ENCODE measurements at regions not wholly inside any gene's neighbourhood (a gene's known extent, or its start where the extent isn't known, plus 50 kb on each side); places are given as distances from the start of the nearest gene placed in this dataset.

DNA sequence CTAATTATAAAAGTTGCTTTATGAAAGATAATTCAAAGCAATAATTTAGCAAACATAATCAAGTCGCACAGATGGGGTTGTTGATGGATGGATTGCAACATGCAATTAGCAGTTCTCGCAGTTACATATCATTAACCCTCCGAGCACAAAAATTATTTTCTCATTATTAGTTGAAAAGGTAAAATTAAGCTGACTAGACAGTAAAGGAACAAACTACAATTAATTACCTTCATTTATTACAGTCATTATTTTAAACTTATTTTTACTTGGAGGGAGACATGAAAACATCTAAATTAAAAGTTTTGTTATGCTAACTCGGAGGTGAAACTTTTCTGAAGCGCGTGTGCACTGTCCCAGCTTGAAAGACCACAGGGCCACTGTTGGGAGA is 146.9 kb downstream of the PHETA1 start:
- DNase-seq (ENCODE audit: low read depth), result no peak

GRCh38 chr12:111221062-111222026 is 147.6 kb downstream of the PHETA1 start:
- no peak for DNase-seq (ENCODE audit: low read depth)

DNA sequence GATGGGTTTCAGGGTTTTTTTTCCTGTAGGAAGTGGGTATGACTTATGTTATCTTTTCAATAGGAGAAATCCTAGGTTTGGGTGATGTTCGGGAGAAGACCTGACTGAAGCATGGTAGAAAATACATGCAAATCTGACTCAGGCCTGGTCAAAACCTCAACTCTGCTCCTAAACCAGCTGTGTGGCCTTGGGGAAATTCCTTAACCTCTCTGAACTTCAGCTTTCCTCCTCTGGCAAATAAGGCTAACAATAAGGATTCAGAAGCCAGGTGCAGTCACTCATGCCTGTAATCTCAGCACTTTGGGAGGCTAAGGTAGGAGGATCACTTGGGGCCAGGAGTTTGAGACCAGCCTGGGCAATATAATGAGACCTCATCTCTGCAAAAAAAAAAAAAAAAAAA is 148.5 kb downstream of the PHETA1 start:
- no peak for DNase-seq (ENCODE audit: low read depth)

- DNase-seq (ENCODE audit: low read depth), result no peak
Observed at GRCh38 chr12:111219440-111219839, 149.5 kb downstream of the PHETA1 start.

DNA sequence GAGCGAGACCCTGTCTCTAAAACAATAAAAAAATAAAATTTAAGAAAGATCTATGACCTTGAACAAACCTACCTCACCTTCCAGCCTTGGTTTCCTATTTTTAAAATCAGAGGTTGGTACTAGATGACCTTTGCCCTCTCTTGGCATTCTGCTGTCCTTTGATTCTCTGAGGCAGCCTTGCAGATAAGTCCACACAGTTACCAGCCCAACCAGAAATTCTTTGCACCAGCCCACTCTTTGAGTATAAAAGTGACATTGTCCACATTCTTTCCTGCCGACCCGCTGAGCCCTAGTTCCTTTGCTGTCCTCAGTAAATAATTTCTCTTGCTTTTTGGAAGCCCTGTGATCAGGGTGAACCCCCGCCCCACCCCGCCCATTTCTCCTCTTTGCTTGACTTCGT is 150.4 kb downstream of the PHETA1 start:
- DNase-seq (ENCODE audit: low read depth), result no peak

- no peak for DNase-seq (ENCODE audit: low read depth)
Observed at GRCh38 chr12:111216387-111217159, 152.3 kb downstream of the PHETA1 start.

DNA sequence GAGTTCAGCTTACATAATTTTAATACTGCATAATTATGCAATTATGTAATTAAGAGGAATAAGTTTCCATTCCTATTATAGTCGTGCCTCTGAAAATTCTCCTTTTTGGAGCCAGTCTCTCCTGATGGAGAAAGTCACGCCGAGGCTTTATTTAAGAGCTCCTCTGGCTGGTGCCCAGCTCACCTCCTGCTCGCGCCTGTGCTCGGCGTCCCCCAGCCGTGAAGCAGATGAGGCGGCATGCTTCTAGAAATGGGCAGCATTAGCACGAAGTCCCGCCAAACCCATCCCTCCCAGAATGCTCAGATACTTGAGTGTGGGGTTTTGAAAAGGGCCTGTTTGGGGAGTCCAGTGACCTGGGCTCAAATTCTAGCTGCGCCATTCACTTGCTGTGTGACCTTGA is 153.0 kb downstream of the PHETA1 start:
- no peak for DNase-seq (ENCODE audit: low read depth)

- DNase-seq (ENCODE audit: low read depth), result no peak
Observed at GRCh38 chr12:111214401-111214800, 154.5 kb downstream of the PHETA1 start.

- no peak for DNase-seq (ENCODE audit: low read depth)
Observed at GRCh38 chr12:111213561-111213960, 155.3 kb downstream of the PHETA1 start.

DNA sequence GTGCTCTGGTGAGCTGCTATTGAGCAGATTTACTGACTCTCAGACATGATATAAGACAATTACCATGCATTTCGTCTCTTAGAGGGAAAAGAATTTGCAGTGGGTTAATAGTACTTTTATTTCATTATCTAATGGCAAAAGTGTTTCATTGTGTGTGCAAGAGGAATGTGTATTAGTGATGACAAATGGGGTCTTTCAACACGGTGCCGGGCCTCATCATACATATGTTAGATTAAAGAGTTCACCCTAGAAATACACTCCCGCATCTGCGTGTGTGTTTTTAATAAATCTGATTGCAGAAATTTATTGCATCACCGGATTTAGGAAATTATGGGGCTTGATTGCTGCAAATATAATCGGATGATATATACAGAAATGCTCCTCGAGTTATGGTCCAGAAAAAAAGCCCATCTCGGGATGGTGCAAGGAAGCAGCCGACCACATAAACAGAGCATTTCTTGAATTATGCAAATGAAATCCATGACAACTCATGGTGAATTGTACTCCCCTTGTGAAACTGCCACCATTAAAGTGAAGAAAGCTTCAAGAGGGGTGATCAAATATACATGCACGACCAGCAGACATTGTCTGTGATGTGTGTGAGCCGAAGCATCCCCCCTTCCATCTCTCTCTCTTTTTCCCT is 156.0 kb downstream of the PHETA1 start:
- DNase-seq (ENCODE audit: low read depth), result no peak

- no peak for DNase-seq (ENCODE audit: low read depth)
Observed at GRCh38 chr12:111211910-111212757, 156.8 kb downstream of the PHETA1 start.

DNA sequence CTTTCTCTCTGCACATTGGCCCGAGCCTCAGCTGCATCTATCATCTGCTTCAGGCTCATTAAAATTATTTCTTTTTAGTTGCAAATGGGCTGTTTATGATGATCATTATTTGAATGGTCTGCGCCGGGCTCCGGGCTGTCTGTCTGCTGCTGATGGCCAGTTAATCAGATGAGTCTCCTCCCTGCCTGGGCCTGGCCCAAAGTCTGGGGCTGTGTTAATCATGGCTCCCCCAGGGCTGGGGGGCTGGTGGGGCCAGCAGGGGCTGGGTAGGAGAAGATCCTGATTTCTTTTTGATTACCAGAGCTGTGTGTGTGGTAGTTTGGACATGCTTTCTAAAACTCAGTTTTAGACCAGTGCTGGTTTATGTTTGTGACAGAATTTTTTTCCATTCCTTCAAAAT is 159.1 kb downstream of the PHETA1 start:
- no peak for DNase-seq (ENCODE audit: low read depth)

GRCh38 chr12:111207761-111208160 is 161.1 kb downstream of the PHETA1 start:
- no peak for DNase-seq (ENCODE audit: low read depth)

DNA sequence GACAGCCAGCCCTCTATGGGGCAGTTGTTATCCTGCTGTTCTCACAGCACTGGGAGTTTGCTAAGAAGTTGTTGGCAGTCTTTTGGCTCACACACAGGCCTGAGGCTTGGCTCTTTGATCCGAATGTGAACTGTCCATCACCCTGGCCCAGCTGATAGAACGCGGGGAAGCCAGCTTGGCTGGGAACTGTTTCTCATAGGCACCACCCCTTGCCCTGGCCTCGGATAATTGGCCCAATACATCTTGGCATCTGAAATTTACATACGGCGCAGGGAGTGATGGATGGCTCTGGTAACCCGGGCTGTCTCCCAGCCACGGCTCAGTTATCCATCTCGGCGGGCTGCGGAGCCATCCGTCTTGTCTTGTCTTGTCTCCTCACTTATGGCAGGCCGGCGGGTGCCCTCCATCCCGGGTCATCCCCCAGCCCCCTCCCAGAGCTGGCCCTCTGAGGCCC is 164.1 kb downstream of the PHETA1 start:
- no peak for DNase-seq (ENCODE audit: low read depth)

DNA sequence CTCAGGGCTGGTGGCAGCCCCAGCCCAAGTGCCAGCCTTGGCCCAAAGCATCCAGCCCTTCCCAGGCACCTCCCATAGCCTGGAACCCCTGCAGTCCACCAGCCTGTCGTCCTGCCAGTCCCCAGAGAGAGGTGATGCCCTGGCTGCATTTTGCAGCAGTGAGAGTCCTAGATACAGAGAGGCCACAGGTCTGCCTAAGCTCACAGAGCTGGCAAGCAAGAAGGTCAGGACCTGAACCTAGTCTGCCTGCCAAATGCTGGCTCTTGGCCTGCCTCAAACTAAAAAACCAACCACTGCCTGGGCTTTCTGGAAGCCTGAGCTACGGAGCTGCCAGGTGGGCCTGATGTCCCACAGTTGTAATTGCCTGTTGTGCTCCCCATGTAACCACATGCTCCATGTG is 164.9 kb downstream of the PHETA1 start:
- DNase-seq (ENCODE audit: low read depth), result no peak

- no peak for DNase-seq (ENCODE audit: low read depth)
Observed at GRCh38 chr12:111203446-111203845, 165.4 kb downstream of the PHETA1 start.

DNA sequence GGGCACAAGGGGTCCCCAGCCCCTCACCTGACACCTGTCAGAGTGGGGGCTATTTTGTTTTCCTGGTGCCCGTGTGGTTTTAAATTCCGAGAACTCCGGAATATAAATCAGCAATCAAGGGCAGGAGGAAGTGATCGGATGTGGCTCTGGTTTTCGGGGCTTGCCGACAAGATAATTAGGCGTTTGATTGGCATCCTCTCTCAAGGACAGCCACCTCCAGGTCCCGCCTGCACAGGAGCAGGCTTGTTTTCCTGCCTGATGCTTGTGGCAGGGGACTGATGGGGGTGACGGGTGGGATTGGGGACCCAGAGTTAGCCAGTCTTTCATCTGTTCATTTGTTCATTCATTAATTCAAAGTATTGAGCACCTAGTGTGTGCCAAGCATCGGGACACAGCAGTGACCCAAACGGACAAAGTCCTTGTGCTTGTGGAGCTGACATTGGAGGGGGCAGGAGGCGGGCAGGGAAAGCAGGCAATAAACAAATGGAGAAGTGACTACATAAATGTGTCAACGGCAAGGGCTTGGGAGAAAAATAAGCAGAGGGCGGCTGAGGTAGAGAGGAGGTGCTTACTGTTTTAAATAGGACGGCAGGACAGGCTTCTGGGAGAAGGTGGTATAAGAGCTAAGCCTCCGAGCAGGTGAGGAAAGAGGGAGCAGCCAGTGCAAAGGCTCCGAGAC is 166.5 kb downstream of the PHETA1 start:
- DNase-seq (ENCODE audit: low read depth), result no peak

DNA sequence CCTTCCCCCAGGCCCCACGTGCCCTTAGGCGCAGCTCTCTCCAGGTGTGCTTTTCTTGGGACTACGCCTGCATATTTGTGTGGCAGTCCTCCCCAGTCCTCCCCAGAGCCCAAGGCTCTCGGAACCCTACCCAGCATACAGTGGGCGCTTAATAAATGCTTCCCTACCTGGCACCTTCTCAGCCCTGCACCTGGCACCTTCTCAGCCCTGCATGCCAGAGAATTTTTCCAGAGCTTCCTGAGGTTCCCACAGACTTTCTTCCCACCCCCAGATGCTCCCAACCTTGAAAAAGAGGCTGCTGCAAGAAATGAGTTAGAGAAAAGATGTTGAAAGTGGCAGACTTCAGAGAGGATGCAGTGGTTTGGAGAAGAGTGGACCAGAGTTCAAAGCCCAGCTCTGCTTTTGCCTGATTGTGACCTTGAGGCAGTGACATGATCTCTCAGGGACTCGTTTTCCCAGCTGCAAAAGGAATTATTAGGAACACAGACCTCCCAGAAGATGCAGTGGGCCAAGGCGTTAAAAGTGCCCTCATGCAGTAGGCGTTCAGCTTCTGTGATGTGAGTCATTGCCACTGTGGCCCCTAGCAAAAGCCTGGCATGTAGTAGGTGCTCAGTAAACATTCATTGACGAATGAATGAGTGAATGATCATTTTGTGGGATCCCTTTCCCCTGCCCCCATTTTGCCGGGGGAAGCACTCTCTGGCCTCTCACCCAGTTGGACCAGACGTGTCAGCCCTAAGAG is 167.2 kb downstream of the PHETA1 start:
- DNase-seq (ENCODE audit: low read depth), result no peak

- no peak for DNase-seq (ENCODE audit: low read depth)
Observed at GRCh38 chr12:111201036-111201435, 167.9 kb downstream of the PHETA1 start.

DNA sequence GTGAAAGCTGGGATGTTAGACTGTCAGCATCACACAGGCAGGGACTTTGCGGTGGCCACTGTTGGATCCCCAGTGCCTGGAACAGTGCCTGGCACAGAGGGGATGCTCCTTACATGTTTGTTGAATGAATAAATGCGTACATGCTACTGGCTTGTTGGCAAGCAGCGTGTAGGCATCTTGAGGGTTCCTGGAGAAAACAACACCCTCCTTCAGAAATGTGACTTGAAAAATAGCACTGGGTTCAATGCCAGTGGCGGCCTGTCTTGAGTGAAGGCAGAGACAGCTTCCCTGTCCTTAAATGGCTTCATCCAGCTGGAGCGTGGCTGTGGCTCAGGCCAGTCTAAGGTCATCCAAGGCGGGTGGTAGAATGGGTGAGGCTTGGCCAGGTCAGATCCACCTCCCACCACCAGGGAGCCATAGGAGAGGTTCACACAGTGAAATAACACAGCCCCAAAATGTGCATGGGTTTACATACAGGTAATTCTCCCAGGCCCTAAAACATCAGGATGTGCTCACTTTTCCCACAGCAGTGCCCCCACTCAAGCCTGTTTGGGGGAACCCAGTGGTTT is 171.4 kb downstream of the PHETA1 start:
- no peak for DNase-seq (ENCODE audit: low read depth)
